HCT116 (cell line): ENCODE measurements at regions not wholly inside any gene's neighbourhood (a gene's known extent, or its start where the extent isn't known, plus 50 kb on each side); places are given as distances from the start of the nearest gene placed in this dataset.

ENCODE experiments used
- ATAC-seq: fragments of 200-7000 bp; cut with Tn5 transposase; 2 replicates; pipeline ENCODE4 v1.9.1; 2020; ENCODE audit warnings: mild to moderate bottlenecking, moderate library complexity
- BruUV-seq: library from RNA; stranded (reverse); fragments of 400-500 nt; replicated peaks from 2 replicates; lab custom pipeline; 2021; lab: Mats Ljungman, UMichigan
- CTCF ChIA-PET: fragments of 300-600 bp; sonication (Branson Sonifier 250); formaldehyde crosslinking; loops from one replicate; lab custom pipeline; 2021; ENCODE audit warnings: antibody characterized with exemption; lab: Charles Lee
- POLR2A ChIA-PET: fragments of 300-600, 350-600 bp; sonication (Branson Sonifier 250); formaldehyde crosslinking; loops from one replicate; lab custom pipeline; 2021; ENCODE audit warnings: antibody characterized with exemption; lab: Charles Lee
- RAD21 ChIA-PET, 2 experiments: fragments of 300-600 bp; sonication (Branson Sonifier 250); formaldehyde crosslinking; loops; one replicate each; lab custom pipeline; 2023; ENCODE audit warnings: low total read pairs in 2 of 2; ENCODE audit not compliant: uncharacterized antibody in 2 of 2, unreplicated experiment in 2 of 2, low non-redundant PET in 1 of 2; lab: Charles Lee
- DNase-seq: peaks from one replicate; pipeline ENCODE4 v3.0.0-alpha.2; 2010; ENCODE audit warnings: low read depth, low spot score
- H2AFZ ChIP-seq: fragments of 200-600 bp; shearing (Covaris generic), sonication (generic); 2 replicates; pipeline ENCODE4 v1.6.1; 2017; ENCODE audit warnings: low read depth, mixed run types, mixed read lengths, antibody characterized with exemption, low read length; ENCODE audit not compliant: poor library complexity, severe bottlenecking
- H3K27ac ChIP-seq: 2 replicates; pipeline ENCODE4 v1.5.1; 2012; ENCODE audit warnings: low read depth, low read length
- H3K27me3 ChIP-seq: fragments of 200-600 bp; sonication (generic); 2 replicates; pipeline ENCODE4 v1.6.1; 2016; ENCODE audit warnings: mixed run types, low read length, mixed read lengths; ENCODE audit not compliant: insufficient read depth
- H3K36me3 ChIP-seq, 2 experiments: fragments of 200-500 bp in 1 of 2; fragments of 200-600 bp in 1 of 2; sonication (Bioruptor generic) in 1 of 2; sonication (generic) in 1 of 2; 2 replicates each; pipeline versions ENCODE4 v1.5.1 to v1.6.1; 2014 to 2016; ENCODE audit warnings: low read length in 2 of 2, inconsistent platforms in 1 of 2, mixed read lengths in 1 of 2, mixed run types in 1 of 2; ENCODE audit not compliant: insufficient read depth in 2 of 2, control insufficient read depth in 1 of 2
- H3K4me1 ChIP-seq, 2 experiments: fragments of 200-600 bp in 1 of 2; sonication (generic) in 1 of 2; 2 replicates each; pipeline versions ENCODE4 v1.5.1 to v1.6.1; 2012 to 2017; ENCODE audit warnings: low read length in 2 of 2, inconsistent platforms in 1 of 2, mild to moderate bottlenecking in 1 of 2, mixed read lengths in 1 of 2, mixed run types in 1 of 2, moderate library complexity in 1 of 2; ENCODE audit not compliant: insufficient read depth in 2 of 2, control insufficient read depth in 1 of 2
- H3K4me2 ChIP-seq: fragments of 200-600 bp; sonication (generic); 2 replicates; pipeline ENCODE4 v1.6.1; 2017; ENCODE audit warnings: mixed run types, low read length, mixed read lengths
- H3K4me3 ChIP-seq, 2 experiments: fragments of 200-600 bp in 1 of 2; sonication (generic) in 1 of 2; replicated peaks in 1 of 2; 2 replicates each; pipeline ENCODE4 v1.5.1; 2011 to 2016; ENCODE audit warnings: low read length in 2 of 2, control low read depth in 1 of 2, low read depth in 1 of 2, mild to moderate bottlenecking in 1 of 2, mixed read lengths in 1 of 2, mixed run types in 1 of 2
- H3K79me2 ChIP-seq: fragments of 200-600 bp; sonication (generic); 2 replicates; pipeline ENCODE4 v1.6.1; 2017; ENCODE audit warnings: mild to moderate bottlenecking, mixed run types, low read length, moderate library complexity, mixed read lengths; ENCODE audit not compliant: insufficient read depth
- H3K9ac ChIP-seq: fragments of 200-600 bp; sonication (generic); 2 replicates; pipeline ENCODE4 v1.6.1; 2016; ENCODE audit warnings: low read length, mixed read lengths
- H3K9me2 ChIP-seq: fragments of 200-600 bp; sonication (generic), shearing (Covaris generic); 2 replicates; pipeline ENCODE4 v1.6.1; 2017; ENCODE audit warnings: mixed run types, mild to moderate bottlenecking, moderate library complexity; ENCODE audit not compliant: insufficient read depth
- H3K9me3 ChIP-seq, 2 experiments: fragments of 200-500 bp in 1 of 2; fragments of 200-600 bp in 1 of 2; sonication (Bioruptor generic) in 1 of 2; sonication (generic) in 1 of 2; 2 replicates each; pipeline ENCODE4 v1.6.1; 2014 to 2017; ENCODE audit warnings: low read length in 2 of 2, mixed read lengths in 2 of 2, inconsistent platforms in 1 of 2, low read depth in 1 of 2, mild to moderate bottlenecking in 1 of 2, mixed run types in 1 of 2, moderate library complexity in 1 of 2; ENCODE audit not compliant: control insufficient read depth in 1 of 2, insufficient read depth in 1 of 2
- H4K20me1 ChIP-seq: fragments of 200-600 bp; sonication (generic), shearing (Covaris generic); 2 replicates; pipeline ENCODE4 v1.6.1; 2017; ENCODE audit warnings: mixed run types, mild to moderate bottlenecking, moderate library complexity; ENCODE audit not compliant: insufficient read depth
- CBX3 ChIP-seq: IDR thresholded peaks from 2 replicates; pipeline ENCODE4 v1.6.1; 2012; ENCODE audit warnings: low read depth
- CTCF ChIP-seq, 3 experiments: fragments of 200-600 bp in 1 of 3; sonication (generic) in 1 of 3; IDR thresholded peaks in 2 of 3; conservative IDR thresholded peaks in 1 of 3; 2 replicates each; pipeline ENCODE4 v1.5.1; 2012 to 2017; ENCODE audit warnings: low read depth in 2 of 3, low read length in 2 of 3, antibody characterized with exemption in 1 of 3, borderline replicate concordance in 1 of 3, control low read depth in 1 of 3, mild to moderate bottlenecking in 1 of 3, mixed read lengths in 1 of 3, mixed run types in 1 of 3, moderate library complexity in 1 of 3; ENCODE audit not compliant: insufficient read depth in 1 of 3
- ELF1 ChIP-seq: IDR thresholded peaks from 2 replicates; pipeline ENCODE4 v1.6.1; 2012; ENCODE audit warnings: low read depth, borderline replicate concordance
- MAX ChIP-seq: IDR thresholded peaks from 2 replicates; pipeline ENCODE4 v1.6.1; 2012
- POLR2A ChIP-seq: IDR thresholded peaks from 2 replicates; pipeline ENCODE4 v1.7.0; 2011; ENCODE audit warnings: borderline replicate concordance; ENCODE audit not compliant: insufficient read depth, insufficient read length; ENCODE audit errors: extremely low read depth
- RAD21 ChIP-seq: IDR thresholded peaks from 2 replicates; pipeline ENCODE4 v1.6.1; 2012; ENCODE audit warnings: low read depth, mild to moderate bottlenecking
- TCF7L2 ChIP-seq: IDR thresholded peaks from 2 replicates; pipeline ENCODE4 v1.7.0; 2011; ENCODE audit warnings: borderline replicate concordance, inconsistent platforms; ENCODE audit not compliant: insufficient read depth, insufficient read length; ENCODE audit errors: extremely low read depth
- intact Hi-C: fragments of 100-400 bp; cut with micrococcal nuclease; formaldehyde crosslinking; loops from 2 replicates; pipeline ENCODE4 v1.10.0; 2022

GRCh38 chr6:27811451-27811772, 100.8 kb downstream of the OR2B2 start (continued):
- TF ChIP-seq CTCF (IDR thresholded peaks at IDR 0.05 in 2 of 3, conservative IDR thresholded peaks at IDR 0.05 in 1 of 3; ENCODE audit: borderline replicate concordance in 1 of 3, insufficient read depth in 1 of 3, low read depth in 2 of 3, low read length in 2 of 3) (no peak), CBX3 (no peak), RAD21 (no peak)

GRCh38 chr6:27810768-27811450, 101.3 kb downstream of the OR2B2 start:
- ChIA-PET CTCF (interaction anchor here (2.0 kb wide), 1 partner anchor 85 kb away, joined by 10 read pairs; no protein-coding TSS in a partner anchor), RAD21 (no interaction called here)

More at GRCh38 chr6:27810768-27811450, 101.3 kb downstream of the OR2B2 start:
- H4K20me1 ChIP-seq, result no peaks in the 10 kb centered on the region
- H3K36me3 ChIP-seq, result no peaks in the 10 kb centered on the region
- no peak for ATAC-seq
- intact Hi-C loops, result loop anchor here (5.0 kb wide), 1 partner anchor 664 kb away; a partner anchor contains a TSS
- H3K4me2 ChIP-seq, result peak overlapping the region; percentile 70
- H3K27ac ChIP-seq, result peak overlapping the region; percentile 88
- no peaks in the 10 kb centered on the region for H3K79me2 ChIP-seq
- peak; percentile 60 for TF ChIP-seq POLR2A
- no peak for TF ChIP-seq TCF7L2
- TF ChIP-seq ELF1, result no peak
- peak; percentile 1; the same call in 1 of the 2 replicates for TF ChIP-seq MAX
- TF ChIP-seq, all 23 proteins: peak for 2
- Histone ChIP-seq H3K9ac (peak overlapping the region; percentile 74), H3K9me3 (peaks cover 0 to 3% of the 10 kb centered on the region in 2 experiments; a peak in 1 of 4 replicates), H3K9me2 (no peaks in the 10 kb centered on the region), H2AFZ (no peak overlapping the region), H3K4me1 (peaks cover 36 to 66% of the 10 kb centered on the region in 2 experiments), H3K4me3 (peak overlapping the region; percentile 59 to 69), H3K27me3 (no peaks in the 10 kb centered on the region)
- BruUV-seq, result no TSS peak
- POLR2A ChIA-PET, result interaction anchor here (1.0 to 10.3 kb wide), 17 partner anchors 11 to 1781 kb away, joined by 3 to 302 read pairs (median 5); a partner anchor contains a TSS
- no peak for DNase-seq
